GM18511 (cell line): ENCODE measurements at regions not wholly inside any gene's neighbourhood (a gene's known extent, or its start where the extent isn't known, plus 50 kb on each side); places are given as distances from the start of the nearest gene placed in this dataset.
"Not testable (repeated sequence)": the region's sequence is repeated elsewhere in the genome, so short reads cannot be mapped to it uniquely, and the experiment has no call there.

ENCODE experiments used
- ATAC-seq: cut with Tn5 transposase; IDR thresholded peaks from one replicate; pipeline ENCODE4 v1.9.1; 2021; ENCODE audit warnings: mild to moderate bottlenecking, moderate library complexity; ENCODE audit not compliant: unreplicated experiment

GRCh38 chr17:72463287-72464102, 342.7 kb downstream of the SOX9 start:
- ATAC-seq: peak; percentile 35

- ATAC-seq: not testable (repeated sequence)
Observed at GRCh38 chr17:72464221-72464620, 343.4 kb downstream of the SOX9 start.

GRCh38 chr17:72465191-72466024, 344.6 kb downstream of the SOX9 start:
- peak; percentile 52 for ATAC-seq

GRCh38 chr17:72466199-72466598, 345.4 kb downstream of the SOX9 start:
- peak; percentile 63 for ATAC-seq

- ATAC-seq: no peak
Observed at GRCh38 chr17:72466606-72467005, 345.8 kb downstream of the SOX9 start.

- no peak for ATAC-seq
Observed at GRCh38 chr17:72467841-72468653, 347.2 kb downstream of the SOX9 start.

- ATAC-seq: no peak
Observed at GRCh38 chr17:72468841-72469240, 348.0 kb downstream of the SOX9 start.

- no peak for ATAC-seq
Observed at GRCh38 chr17:72470121-72470705, 349.4 kb downstream of the SOX9 start.

- no peak for ATAC-seq
Observed at GRCh38 chr17:72470734-72471133, 349.9 kb downstream of the SOX9 start.

- no peak for ATAC-seq
Observed at GRCh38 chr17:72471296-72471695, 350.5 kb downstream of the SOX9 start.

GRCh38 chr17:72472106-72472505, 351.3 kb downstream of the SOX9 start:
- ATAC-seq: no peak

GRCh38 chr17:72472853-72473390, 352.1 kb downstream of the SOX9 start:
- not testable (repeated sequence) for ATAC-seq

GRCh38 chr17:72474243-72474642, 353.4 kb downstream of the SOX9 start:
- no peak for ATAC-seq

GRCh38 chr17:72474719-72475477, 354.1 kb downstream of the SOX9 start:
- ATAC-seq: no peak

GRCh38 chr17:72476134-72476533, 355.3 kb downstream of the SOX9 start:
- no peak for ATAC-seq

- no peak for ATAC-seq
Observed at GRCh38 chr17:72476575-72476986, 355.8 kb downstream of the SOX9 start.

GRCh38 chr17:72477491-72477890, 356.7 kb downstream of the SOX9 start:
- ATAC-seq: no peak

- peak; percentile 75 for ATAC-seq
Observed at GRCh38 chr17:72479113-72479512, 358.3 kb downstream of the SOX9 start.

GRCh38 chr17:72481572-72481971, 360.8 kb downstream of the SOX9 start:
- no peak for ATAC-seq

GRCh38 chr17:72485596-72485995, 364.8 kb downstream of the SOX9 start:
- ATAC-seq: no peak
